ENCODE measurements at regions not wholly inside any gene's neighbourhood (a gene's known extent, or its start where the extent isn't known, plus 50 kb on each side); places are given as distances from the start of the nearest gene placed in this dataset.

GRCh38 chr21:15483138-15483780 is 246.5 kb upstream of the USP25 start:
- Histone ChIP-seq H3K9me3 (replicated peaks; ENCODE audit: control insufficient read depth, insufficient read depth, low read depth, low read length) (no peaks in the 10 kb centered on the region), H2AFZ (ENCODE audit: low read depth, low read length) (no peak overlapping the region), H3K4me3 (no peak overlapping the region), H3K4me2 (ENCODE audit: insufficient read depth, low read length) (no peak overlapping the region), H3K27me3 (ENCODE audit: control insufficient read depth in 2 of 2, insufficient read depth in 2 of 2, low read length in 2 of 2) (no peaks in the 10 kb centered on the region), H3K79me2 (ENCODE audit: control insufficient read depth, insufficient read depth, low read length) (no peaks in the 10 kb centered on the region), H4K20me1 (replicated peaks; ENCODE audit: control insufficient read depth, insufficient read depth, low read length) (no peaks in the 10 kb centered on the region), H3K9me1 (ENCODE audit: control insufficient read depth, insufficient read depth, low read length) (no peaks in the 10 kb centered on the region), H3K9ac (ENCODE audit: insufficient read depth in 1 of 2, low read depth in 2 of 2, low read length in 2 of 2) (no peak overlapping the region), H3K4me1 (replicated peaks in 1 of 2; ENCODE audit: control insufficient read depth in 2 of 2, insufficient read depth in 2 of 2, low read length in 2 of 2) (no peaks in the 10 kb centered on the region), H3K36me3 (ENCODE audit: control insufficient read depth, insufficient read depth, low read length) (no peaks in the 10 kb centered on the region), H3K27ac (ENCODE audit: extremely low read depth, low read depth, low read length) (no peak overlapping the region)
- FAIRE-seq (peak; percentile 93), ATAC-seq (peak; percentile 100), DNase-seq (ENCODE audit: extremely low read depth in 1 of 4, low spot score in 3 of 4) (peak; percentile 64 to 87 (median 70))
- BruUV-seq (replicated peaks) = no TSS peak
- CTCF ChIA-PET (ENCODE audit: low intra/inter-chr PET ratio) = interaction anchor here (0.6 to 1.9 kb wide), 4 partner anchors 421 to 1079 kb away, joined by 3 to 11 read pairs (median 6); no protein-coding TSS in a partner anchor
- intact Hi-C loops (cut with micrococcal nuclease) (loop anchor here (1.0 to 2.0 kb wide), 6 partner anchors 241 to 1224 kb away; no protein-coding TSS in a partner anchor), in situ Hi-C loops (cut with MboI) (loop anchor here (25.0 kb wide), 1 partner anchor 1071 kb away; no protein-coding TSS in a partner anchor)
- POLR2A ChIA-PET = interaction anchor here (0.8 kb wide), 1 partner anchor 20 kb away, joined by 3 read pairs; no protein-coding TSS in a partner anchor
- WGBS (ENCODE audit: insufficient coverage, low coverage, missing lambda C conversion rate) = 3% methylated on average over 8 of the region's 8 CpGs
- TF ChIP-seq, protein P1, sequence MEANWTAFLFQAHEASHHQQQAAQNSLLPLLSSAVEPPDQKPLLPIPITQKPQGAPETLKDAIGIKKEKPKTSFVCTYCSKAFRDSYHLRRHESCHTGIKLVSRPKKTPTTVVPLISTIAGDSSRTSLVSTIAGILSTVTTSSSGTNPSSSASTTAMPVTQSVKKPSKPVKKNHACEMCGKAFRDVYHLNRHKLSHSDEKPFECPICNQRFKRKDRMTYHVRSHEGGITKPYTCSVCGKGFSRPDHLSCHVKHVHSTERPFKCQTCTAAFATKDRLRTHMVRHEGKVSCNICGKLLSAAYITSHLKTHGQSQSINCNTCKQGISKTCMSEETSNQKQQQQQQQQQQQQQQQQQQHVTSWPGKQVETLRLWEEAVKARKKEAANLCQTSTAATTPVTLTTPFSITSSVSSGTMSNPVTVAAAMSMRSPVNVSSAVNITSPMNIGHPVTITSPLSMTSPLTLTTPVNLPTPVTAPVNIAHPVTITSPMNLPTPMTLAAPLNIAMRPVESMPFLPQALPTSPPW (CRISPR knock-in tag; IDR thresholded peaks at IDR 0.05) = peak; percentile 66
- TF ChIP-seq RCOR1 (IDR thresholded peaks at IDR 0.05; ENCODE audit: borderline replicate concordance in 1 of 2, low read depth in 2 of 2, low read length in 2 of 2) (peak in 1 of 2 experiments; percentile 74; a peak in 2 of 4 replicates), JUND (IDR thresholded peaks at IDR 0.05; ENCODE audit: borderline replicate concordance, low read depth, low read length) (0 out of 2 replicates have a peak, but pooled peaks have one; percentile 13), JUND (tag; IDR thresholded peaks at IDR 0.05; ENCODE audit: borderline replicate concordance, low read depth, low read length) (no peak), XRCC5 (IDR thresholded peaks at IDR 0.05; ENCODE audit: low read depth, low read length) (no peak), SLC30A9 (CRISPR knock-in tag; IDR thresholded peaks at IDR 0.05) (no peak), CC2D1A (IDR thresholded peaks at IDR 0.05) (peak; percentile 58; the same call in 1 of the 2 replicates), CHAMP1 (IDR thresholded peaks at IDR 0.05) (peak; percentile 43; the same call in 1 of the 2 replicates), SMC3 (conservative IDR thresholded peaks at IDR 0.05; ENCODE audit: insufficient read depth, low read depth, low read length) (peak; percentile 94), STAG1 (CRISPR knock-in tag; IDR thresholded peaks at IDR 0.05; ENCODE audit: borderline replicate concordance) (peak; percentile 96), CTBP1 (IDR thresholded peaks at IDR 0.05; ENCODE audit: borderline replicate concordance) (peak; percentile 71; the same call in 1 of the 2 replicates)
